NCI-H187 (cell line): ENCODE measurements at regions not wholly inside any gene's neighbourhood (a gene's known extent, or its start where the extent isn't known, plus 50 kb on each side); places are given as distances from the start of the nearest gene placed in this dataset.
"Not testable (repeated sequence)": the region's sequence is repeated elsewhere in the genome, so short reads cannot be mapped to it uniquely, and the experiment has no call there.

Experiments
- DNase-seq, 2 experiments: peaks; one replicate each; lab custom pipeline; 2025; lab: John Stamatoyannopoulos, UW

- DNase-seq, result no peak
Observed at GRCh38 chr10:120755771-120756170, 95.4 kb upstream of the WDR11 start.

- DNase-seq, result no peak
Observed at GRCh38 chr10:120760253-120760652, 90.9 kb upstream of the WDR11 start.

DNA sequence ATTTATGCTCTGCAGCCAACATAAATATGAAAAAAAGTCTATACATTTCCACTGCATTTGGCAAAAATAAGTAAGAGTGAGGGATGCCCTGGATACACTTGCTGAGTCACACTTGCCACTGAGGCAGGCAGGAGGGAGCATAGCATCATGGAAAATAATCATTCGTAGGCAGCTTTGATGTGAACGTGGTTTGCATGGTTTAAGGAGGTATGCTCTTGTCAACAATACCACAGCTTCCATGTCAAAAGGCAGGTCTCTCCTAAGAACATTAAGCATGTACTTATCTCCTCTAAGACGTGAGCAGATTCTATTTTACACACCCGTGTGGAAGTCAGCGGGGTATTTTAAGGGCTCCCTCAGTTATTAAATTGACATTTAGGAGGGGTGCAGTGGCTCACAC lies 89.2 kb upstream of the WDR11 start:
- no peak for DNase-seq

DNA sequence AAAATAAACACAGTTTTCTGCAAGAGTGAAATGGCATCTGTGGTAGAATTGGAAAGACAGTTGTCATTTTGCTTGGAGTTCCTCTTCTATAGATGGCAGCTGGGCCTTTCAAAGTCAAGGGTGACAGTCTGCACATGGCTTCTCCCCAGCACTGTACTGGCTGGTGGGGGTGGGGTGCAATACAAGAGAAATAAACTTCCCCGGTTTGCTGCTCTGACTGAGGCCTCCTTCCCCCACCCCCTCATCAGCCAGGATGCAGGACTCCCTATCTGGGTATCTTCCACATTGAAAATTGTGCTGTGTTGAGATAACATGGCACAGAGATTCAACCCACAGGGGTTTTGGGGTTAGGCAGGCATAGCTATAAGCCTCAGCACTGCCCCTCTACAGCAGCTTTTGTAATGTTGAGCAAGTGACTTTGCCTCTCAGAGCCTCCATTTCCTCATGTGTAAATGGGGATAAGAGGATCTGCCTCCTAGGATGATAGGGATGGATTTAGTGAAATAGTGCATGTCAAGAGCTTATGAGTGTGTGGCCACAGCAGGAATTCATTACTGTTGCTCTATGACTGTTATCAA lies 85.8 kb upstream of the WDR11 start:
- DNase-seq, result peak; percentile 25 to 51

- DNase-seq, result no peak
Observed at GRCh38 chr10:120768227-120768626, 82.9 kb upstream of the WDR11 start.

DNA sequence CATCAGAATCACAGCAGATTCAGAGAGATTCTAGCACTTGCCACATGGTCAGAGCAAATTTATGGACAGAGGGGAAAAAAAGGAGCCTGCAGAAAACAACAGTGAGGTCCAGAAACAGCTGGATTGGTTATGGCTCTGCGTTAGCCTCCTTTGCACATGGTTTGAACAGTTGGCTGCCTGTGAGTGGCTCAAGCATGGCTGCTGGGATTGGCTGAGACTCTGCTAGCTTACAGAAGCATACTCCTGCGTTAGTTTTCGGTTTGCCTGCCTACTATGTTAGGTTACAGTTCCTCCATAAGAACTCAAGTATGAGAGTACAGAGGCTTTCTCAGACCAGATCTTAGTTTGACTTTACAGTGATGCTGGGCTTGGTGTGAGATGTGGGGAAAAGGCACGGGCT lies 80.7 kb upstream of the WDR11 start:
- DNase-seq, result no peak

GRCh38 chr10:120776442-120776841 lies 74.7 kb upstream of the WDR11 start:
- no peak for DNase-seq

DNA sequence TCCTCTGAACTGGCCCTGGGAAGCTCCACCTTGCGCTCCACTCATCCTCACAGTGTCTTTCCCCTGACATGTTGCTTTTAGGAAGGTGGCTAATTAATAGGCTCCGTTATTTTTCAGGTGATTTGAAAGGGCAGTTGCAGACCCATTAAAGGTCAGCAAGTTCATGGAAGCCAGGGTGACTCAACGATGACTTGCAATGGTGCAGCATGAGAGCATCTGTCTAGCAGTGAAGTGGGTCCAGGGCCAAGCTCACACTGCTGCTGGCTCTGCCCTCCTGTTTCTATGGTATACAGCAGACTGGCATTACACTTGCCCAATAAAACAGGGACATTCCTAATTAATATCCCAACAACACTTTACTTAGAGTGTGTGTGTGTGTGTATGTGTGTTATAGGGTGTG lies 68.8 kb upstream of the WDR11 start:
- no peak for DNase-seq

GRCh38 chr10:120783098-120783497 lies 68.1 kb upstream of the WDR11 start:
- no peak for DNase-seq

DNA sequence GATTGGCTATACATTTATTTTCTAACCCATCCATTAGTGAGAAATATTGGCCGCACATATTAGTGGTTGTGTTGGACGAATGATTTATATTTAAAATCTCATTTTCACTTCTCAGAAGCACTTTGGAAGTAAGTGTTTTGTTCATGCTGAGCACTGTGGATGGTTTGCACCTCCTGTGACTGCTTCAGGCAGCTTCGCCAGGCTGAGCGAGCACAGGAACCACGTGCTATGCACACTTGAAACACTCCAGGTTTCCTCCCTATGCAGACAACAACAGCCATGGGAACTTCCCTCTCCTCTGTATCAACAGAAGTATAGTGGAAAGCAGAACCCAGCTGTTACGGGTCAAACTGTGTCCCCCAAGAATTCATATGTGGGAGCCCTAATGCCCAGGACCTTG lies 67.3 kb upstream of the WDR11 start:
- DNase-seq, result no peak

GRCh38 chr10:120788771-120789170 lies 62.4 kb upstream of the WDR11 start:
- DNase-seq, result no peak

DNA sequence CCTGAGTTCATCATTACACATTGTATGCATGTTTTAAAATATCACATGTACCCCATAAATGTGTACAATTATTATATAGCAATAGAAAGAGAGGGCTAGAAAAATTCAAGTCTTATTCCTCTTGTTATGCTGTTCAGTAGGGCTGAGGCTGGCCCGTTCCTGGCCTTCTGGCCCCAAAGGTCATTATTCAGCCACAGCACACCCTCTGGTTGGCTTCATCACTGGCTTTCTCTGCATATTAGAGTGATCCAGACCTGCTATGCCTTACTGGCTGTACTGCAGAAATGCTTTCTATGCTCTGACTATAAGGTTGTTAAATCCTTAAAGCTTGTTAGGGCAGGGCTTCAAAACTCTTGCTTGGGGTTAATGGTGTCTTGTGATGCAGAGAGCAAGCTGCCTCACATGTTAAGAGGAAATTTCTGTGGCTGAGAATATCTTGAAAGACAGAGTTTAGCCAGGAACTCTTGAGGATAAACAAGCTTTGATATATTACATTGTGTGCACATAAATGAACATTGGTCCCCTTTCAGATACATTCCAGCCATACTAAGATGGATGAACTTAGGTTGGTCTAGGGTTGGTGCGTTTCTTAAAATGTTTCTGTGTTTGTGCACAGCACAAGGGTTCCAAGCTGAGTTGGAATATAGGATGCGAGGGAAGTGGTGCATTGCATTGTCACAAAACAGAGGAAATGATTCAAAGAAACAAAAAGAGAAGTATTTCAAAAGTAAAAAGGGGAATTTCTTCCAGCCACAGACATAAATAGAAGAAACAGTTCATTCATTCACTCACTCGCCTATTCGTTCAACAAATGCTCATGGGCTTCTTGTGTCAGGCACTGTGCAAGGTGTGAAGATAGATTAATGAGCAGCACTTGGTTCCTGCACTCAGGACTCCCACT lies 61.6 kb upstream of the WDR11 start:
- DNase-seq, result no peak

DNA sequence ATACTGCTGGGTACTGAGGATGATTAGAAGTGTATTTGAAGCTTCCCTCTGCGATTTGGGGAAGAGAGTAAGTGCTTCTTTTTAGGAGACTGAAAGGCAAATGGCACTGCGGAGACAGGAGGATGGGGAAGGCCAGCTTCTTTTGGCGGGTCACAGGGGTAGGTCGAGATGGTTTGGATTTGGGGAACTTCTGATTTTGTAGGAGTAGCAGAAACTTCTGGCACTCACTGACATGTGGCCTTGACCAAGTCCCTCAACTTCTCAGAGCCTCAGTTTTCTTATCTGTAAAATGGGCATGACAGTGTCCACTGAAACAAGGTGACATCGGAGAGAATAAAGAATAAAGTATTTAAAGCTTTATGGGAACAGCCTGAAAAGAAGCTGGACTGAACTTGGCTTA lies 59.8 kb upstream of the WDR11 start:
- DNase-seq, result no peak

DNA sequence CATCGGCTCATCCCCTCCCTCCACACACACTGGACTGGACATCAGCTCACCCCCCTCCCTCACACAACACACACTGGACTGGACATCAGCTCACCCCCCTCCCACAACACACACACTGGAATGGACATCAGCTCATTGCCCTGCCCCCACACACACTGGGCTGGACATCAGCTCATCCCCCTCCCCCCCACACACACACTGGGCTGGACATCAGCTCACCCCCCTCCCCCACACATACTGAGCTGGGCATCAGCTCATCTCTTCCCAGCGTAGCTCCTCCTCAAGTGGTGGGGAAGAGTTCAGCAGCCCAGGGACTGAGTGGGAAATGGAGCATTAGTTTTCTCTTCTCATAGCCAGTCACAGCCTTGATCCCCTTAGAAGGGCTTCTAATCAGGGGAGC lies 58.1 kb upstream of the WDR11 start:
- no peak for DNase-seq

DNA sequence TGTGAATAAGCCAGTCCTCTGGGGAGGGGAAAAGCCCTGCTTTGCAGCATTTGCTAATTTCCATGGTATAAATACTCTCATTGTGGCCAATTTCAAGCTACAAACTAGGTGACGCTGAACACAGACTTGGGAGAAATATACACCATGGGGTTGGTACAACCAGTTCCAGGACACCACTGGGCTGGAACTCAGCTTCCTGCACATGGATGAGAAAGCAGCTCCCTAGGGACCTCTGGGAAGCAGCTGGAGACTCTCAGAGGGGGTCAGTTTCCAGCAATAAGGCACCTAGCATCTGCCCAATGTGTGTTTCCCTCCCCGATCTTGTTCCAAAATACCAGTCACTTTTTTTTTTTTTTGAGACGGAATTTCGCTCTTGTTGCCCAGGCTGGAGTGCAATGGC lies 56.8 kb upstream of the WDR11 start:
- DNase-seq, result no peak

DNA sequence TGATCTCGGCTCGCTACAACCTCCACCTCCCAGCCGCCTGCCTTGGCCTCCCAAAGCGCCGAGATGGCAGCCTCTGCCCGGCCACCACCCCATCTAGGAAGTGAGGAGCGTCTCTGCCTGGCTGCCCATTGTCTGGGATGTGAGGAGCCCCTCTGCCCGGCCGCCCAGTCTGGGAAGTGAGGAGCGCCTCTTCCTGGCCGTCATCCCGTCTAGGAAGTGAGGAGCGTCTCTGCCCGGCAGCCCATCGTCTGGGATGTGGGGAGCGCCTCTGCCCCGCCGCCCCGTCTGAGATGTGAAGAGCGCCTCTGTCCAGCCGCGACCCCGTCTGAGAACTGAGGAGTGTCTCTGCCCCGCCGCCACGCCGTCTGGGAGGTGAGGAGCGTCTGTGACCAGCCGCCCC lies 52.9 kb upstream of the WDR11 start:
- DNase-seq, result not testable (repeated sequence)

- DNase-seq, result no peak
Observed at GRCh38 chr10:120799849-120800248, 51.3 kb upstream of the WDR11 start.

DNA sequence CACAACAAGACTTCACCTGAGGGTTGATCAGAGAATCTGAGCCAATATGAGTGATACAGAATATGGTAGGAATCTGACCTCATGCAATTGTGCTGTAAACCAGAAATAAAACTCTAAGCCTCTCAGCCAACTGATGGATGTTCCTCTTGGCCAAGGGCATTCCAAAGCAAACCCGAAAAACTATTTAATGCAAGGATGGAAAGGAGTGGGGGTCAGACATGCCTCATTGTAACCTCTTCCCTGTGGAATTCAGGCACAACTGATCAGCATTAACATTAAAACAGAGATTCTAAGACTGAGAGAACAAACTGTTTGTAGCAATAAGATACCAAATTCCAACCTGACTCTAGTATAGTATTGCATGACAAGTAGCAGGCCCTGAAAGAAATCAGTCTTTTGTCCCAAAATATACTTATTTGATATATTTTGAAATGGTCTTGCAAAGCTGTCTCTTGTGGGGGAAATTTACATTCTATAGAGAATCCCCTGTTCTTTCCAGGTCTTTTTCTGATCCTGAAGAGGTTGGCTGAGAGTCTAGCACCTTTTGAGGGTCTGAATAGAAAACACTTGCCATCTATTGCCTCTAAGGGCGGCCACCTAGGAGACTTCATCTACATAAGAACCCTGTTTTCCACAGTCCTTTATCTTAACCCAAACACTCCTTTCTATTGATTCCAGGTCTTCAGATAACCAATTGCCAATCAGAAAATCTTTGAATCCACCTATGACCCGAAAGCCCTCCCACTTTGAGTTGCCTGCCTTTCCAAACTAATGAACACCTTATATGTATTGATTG lies 50.4 kb upstream of the WDR11 start:
- no peak for DNase-seq
